K562 (cell line): ENCODE measurements at regions not wholly inside any gene's neighbourhood (a gene's known extent, or its start where the extent isn't known, plus 50 kb on each side); places are given as distances from the start of the nearest gene placed in this dataset.

Experiments
- JUN ChIP-seq, 2 experiments: sonication (generic) in 1 of 2; formaldehyde crosslinking in 1 of 2; IDR thresholded peaks; 2 replicates each; pipeline versions ENCODE4 v1.6.1 to v1.8.0; 2012 to 2022; ENCODE audit warnings: borderline replicate concordance in 2 of 2, mild to moderate bottlenecking in 2 of 2, improper control_type of control experiment in 1 of 2, low read depth in 1 of 2, low read length in 1 of 2, missing genetic modification reagents in 1 of 2
- ZFP36 ChIP-seq: fragments of 150-350 bp; IDR thresholded peaks from 2 replicates; pipeline ENCODE4 v1.6.1; 2018; ENCODE audit warnings: low read length, low read depth; ENCODE audit not compliant: partially characterized antibody

- TF ChIP-seq ZFP36 (no peak), JUN (IDR thresholded peaks at IDR 0.05; ENCODE audit: borderline replicate concordance, low read depth, low read length) (no peak), JUN (CRISPR knock-in tag; IDR thresholded peaks at IDR 0.05; ENCODE audit: borderline replicate concordance) (no peak)
Measured at GRCh38 chr4:157787618-157788017, 385.2 kb downstream of the GASK1B start.
